T-helper 1 cell treated with Interleukin-12 subunit alpha and Interleukin-12 subunit beta and Interleukin-4 antibody, amounts not matched to agents 30 ng/mL and 1 ng/mL, for 36 hours (primary cell): ENCODE measurements at regions not wholly inside any gene's neighbourhood (a gene's known extent, or its start where the extent isn't known, plus 50 kb on each side); places are given as distances from the start of the nearest gene placed in this dataset.

Experiments used
- intact Hi-C: fragments of 100-400 bp; cut with micrococcal nuclease; formaldehyde crosslinking; loops from one replicate; pipeline ENCODE4 v1.15.1; 2024

DNA sequence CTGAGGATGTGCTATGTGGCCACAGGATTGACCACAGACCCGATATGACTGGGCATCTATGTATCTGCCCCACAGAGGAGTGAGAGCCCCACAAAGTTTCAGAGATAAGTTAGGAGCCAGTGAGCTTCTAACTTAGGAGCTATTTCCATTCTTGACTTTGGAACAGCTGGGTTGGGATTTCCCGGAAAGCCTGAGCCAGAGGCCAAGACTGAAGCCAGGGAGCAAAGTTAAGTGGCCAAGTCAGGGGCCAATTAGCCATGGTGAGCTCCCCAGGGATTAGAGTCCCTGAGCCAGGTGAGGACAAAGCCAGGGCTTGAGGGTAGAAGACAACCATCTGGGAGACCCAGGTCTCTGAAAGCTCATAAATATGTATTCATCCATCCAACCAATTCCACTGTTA is 143.6 kb downstream of the MAFB start:
- intact Hi-C loops = no loop called here

DNA sequence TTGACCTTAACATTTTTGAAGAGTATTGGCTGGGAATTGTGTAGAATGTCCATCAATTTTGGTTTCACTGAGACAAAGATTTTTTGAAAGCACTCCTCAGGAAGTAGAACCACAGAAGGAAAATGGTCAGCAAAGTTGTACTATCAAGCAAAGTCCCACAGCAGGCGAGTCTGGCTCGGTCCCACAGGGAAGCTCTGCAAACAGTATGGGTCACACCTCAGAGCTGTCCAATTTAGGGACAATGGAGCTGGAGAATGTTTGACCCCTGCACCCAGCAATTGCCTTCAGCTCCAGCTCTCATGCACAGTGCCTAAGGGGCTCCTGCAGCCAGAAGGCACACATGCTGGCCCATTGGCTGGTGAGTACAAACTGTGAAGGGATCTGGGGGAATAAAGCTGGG is 147.0 kb downstream of the MAFB start:
- intact Hi-C loops = no loop called here

- intact Hi-C loops = no loop called here
These were observed 148.9 kb downstream of the MAFB start for GRCh38 chr20:40540166-40540565.

- intact Hi-C loops = no loop called here
These were observed 150.9 kb downstream of the MAFB start for GRCh38 chr20:40538131-40538530.

- intact Hi-C loops = no loop called here
These were observed 152.2 kb downstream of the MAFB start for GRCh38 chr20:40536808-40537207.

DNA sequence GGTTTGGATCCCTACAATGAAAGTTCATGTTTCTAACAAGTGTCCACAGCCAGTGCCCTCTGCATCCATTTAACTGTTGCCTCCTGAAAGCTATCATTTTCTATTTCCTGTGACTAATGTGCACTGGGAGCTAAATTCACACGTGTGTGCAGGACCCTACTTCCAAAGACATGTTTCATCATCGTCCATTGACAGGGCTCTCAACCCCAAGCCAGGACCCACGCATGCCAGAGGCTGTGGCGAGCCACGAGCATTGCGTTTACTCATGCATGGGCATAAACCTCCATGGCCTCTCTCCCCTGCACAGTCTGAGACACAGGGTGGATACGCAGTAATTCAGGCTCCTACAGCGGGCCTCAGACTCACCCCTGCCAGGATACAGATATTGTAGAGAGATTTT is 153.2 kb downstream of the MAFB start:
- intact Hi-C loops = no loop called here

DNA sequence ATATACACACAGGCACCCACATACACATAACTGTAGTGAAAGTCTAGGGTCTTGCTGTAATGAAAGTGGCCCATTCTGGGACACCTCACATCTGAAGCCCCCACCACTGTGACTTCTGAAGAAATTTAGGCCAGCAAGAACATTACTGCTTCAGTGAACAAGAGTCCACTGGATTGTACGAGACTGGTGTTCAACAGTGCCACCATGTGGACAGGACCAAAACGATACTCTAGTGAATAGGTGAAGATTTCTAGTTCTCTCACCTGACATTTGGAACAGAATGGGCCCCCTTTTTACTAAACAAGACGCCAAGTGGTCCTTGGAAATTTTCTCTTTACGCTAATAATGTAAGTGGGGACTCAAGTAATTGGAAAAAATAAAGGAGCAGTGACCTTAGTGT is 156.9 kb downstream of the MAFB start:
- intact Hi-C loops = no loop called here

DNA sequence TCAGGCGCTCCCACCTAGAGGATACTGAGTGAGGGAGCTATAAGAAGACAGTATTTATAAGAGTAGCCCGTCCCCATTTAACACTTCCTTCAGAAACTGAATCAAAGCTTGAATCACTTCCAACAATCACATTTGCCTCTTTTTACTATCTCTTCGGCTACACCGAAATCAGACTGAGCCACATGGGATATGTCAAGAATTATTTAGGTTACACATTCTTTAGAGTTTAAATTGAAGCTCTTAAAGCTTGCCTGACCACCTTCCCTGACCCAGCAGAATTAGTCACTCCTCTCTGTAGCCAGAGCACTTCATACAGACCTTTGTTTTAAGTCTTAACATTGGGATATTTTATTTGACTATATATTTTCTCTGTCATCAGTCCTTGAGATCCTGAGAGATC is 163.7 kb downstream of the MAFB start:
- intact Hi-C loops = no loop called here

- intact Hi-C loops = no loop called here
These were observed 165.0 kb downstream of the MAFB start for GRCh38 chr20:40524071-40524470.

DNA sequence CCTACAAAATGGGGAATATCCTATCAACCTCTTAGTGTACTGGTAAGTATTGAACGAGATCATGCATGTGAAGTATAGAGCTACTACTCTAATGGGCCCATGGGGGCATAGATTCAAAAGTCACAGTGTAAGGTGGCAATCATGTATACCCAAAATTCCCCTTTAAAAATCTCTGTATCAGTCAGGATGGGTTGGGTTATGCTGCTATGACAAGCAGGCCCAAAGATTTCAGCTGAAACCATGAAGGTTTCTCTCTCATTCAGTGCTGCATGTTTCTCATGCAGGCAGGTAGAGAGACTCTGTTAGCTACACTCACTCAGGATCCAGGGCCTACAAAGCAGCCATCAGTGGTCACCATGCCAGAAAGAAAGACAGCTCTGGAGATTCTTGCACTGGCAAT is 166.6 kb downstream of the MAFB start:
- intact Hi-C loops = no loop called here

DNA sequence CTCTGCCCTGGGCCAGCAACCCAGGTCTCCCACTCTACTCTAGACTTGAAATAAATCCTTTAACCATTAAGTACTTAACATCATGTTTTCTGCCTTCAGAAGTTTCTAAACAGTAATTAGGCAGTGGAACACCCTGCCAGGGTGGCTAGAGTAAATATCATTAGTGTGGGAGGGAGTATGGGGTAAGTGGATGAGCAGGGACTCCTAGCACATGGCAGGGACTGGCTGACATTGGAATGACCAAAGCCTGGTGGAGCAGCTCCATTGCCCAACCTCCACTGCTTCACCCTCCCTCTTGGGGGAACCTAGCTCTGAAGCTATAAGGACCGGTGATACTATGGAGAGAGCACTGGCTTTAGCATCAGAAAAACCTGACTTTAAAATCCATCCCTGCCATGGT is 167.1 kb downstream of the MAFB start:
- intact Hi-C loops = no loop called here

DNA sequence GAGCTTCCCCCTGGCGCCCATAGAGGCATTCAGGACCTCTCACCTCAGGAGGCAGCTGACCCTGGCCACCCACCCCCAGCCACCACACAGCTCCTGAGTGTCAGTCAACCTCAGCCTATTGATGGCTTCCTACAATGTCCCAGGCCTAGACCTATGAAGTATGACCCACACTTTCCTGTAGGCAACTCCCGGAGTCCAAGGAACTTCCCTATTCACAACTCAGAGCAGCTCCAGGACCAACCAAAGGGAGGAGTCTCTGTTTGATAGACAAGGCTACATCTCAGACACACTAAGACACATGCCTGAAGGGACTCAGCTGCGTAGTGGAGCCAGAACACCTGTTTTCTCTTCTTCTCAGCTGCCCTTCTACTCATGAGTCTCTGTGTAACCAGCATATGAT is 169.1 kb downstream of the MAFB start:
- intact Hi-C loops = no loop called here

DNA sequence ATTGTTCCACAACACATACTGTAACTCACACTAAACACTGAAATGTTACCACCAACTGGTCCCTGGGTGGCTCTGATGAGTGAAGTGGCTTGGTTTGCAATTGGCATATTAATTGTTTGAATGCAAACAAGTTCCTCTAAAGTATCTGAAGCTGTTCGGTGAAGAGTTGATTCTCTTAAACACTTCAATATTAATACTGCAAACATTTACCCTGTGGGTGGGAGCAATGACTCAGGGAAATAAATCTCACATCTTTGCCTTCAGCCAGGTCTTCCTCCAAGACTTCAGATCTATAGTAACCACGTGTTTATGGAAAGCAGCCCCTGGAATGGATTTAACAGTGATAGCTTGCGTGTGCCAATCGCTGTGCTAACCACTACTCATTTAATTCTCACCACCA is 176.0 kb downstream of the MAFB start:
- intact Hi-C loops = no loop called here

DNA sequence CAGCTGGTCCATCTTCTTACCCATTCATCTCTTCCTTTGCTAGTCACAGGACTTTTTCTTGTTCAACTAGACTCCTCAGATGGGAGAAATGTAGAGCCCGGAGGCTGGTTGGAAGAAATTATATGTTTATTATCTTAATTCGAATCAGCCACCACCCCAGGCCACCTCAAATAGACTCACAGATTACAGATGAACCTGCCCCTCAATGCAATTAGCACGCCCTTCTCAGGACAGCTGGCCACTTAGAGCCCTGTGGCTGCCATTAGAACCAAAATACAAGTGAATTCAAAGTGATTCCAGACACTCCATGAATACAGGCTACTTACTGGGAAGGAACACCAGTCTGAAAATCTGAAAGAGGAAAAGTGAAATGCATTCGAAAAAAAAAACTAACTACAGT is 176.4 kb downstream of the MAFB start:
- intact Hi-C loops = no loop called here

GRCh38 chr20:40511478-40511877 is 177.6 kb downstream of the MAFB start:
- intact Hi-C loops = no loop called here

- intact Hi-C loops = no loop called here
These were observed 178.4 kb downstream of the MAFB start for GRCh38 chr20:40510622-40511021.

DNA sequence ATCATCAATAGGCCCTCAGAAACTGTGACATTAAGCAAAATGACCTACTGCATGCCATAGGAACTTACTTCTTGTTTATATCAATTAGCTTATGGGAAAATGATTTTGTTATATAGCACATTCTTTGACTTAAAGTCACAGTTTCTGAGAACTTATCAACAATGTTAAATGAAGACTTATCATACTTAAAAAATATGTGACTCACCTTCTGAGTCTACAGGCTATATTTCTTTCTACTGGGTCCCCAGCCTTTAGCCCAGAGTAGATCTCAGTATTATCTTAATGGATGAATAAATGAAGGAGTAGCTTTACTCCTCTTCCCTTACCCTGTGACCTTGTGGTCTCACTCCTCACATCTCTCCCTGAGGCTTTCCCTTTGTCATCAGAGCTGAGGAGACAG is 180.2 kb downstream of the MAFB start:
- intact Hi-C loops = no loop called here

GRCh38 chr20:40506537-40506939 is 182.5 kb downstream of the MAFB start:
- intact Hi-C loops = no loop called here

GRCh38 chr20:40503119-40503518 is 185.9 kb downstream of the MAFB start:
- intact Hi-C loops = no loop called here

DNA sequence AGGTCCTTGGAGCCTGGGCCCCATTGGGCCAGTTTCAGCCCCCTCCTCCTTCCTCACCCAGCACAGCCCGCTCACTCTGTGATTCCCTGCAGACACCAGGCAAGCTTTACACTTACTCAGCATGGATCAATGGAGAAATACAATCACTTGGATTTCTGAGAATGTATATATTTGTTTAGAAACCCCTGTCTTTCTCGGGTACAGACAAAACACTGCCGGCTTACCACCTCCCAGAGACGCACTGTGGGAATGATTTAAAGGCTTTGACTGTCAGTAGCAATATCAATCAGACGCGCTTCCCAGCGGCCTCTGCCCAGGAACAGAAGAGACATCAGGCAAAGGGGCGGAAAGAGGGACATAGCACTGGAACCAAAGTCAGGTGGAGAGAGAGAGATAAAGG is 186.5 kb downstream of the MAFB start:
- intact Hi-C loops = no loop called here

DNA sequence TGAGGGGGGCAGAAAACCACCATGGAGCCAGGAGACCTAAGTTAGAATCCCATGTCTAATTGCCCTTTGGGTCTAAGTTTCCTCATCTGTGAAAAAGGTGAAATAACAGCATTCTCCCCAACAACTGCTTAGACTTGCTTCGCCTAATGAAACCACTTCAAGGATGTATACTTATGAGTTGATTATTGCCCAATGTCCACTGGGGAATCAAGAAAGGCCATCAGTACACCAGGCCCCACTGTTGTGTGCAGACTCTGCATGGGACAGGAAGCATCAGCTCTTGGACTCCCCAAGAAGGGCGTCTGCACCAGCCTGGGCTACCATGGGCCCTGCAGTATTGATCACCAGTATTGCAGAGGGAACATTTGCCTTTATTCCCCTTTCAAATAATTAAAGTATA is 189.6 kb downstream of the MAFB start:
- intact Hi-C loops = no loop called here

- intact Hi-C loops = no loop called here
These were observed 190.9 kb downstream of the MAFB start for GRCh38 chr20:40497899-40498691.

DNA sequence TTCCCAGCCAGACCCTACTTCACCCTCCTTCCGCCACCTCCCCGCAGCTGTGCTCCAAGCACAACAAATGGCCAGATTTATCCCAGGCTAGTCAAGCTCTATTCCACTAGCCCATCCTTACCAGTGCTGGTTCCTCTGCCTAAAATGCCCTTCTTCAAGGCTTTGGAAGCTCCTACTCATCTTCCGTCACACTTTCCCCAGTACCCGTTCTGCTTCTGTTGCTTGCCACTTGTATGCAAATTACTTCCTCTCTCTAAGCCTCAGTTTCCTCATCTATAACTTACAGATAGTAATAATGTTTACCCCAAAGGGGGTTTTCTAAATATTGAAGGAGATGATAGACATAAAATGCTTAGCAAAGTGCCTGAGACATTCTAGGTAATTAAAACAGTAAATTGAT is 193.1 kb downstream of the MAFB start:
- intact Hi-C loops = no loop called here

DNA sequence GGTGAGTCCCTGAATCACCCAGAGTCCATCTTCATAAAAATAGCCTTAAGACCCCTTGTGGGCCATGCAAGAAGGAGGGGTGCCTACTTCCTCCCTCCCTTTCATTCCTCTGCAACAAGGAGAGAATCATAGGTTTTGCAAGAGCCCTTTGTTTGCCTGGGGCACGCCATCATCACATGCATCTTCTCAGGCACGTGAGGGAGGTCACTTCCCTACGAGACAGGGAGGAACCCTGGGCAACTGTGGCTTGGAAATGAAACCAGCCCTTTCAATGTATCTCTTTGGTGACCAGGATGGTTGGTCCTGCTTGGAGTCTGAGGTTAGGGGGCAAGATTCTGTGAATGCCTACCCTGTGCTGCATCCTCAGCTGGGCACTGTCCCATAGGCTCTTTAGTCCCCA is 194.8 kb downstream of the MAFB start:
- intact Hi-C loops = no loop called here
